Activated CD4-positive, alpha-beta T cell treated with anti-CD3 and anti-CD28 coated beads for 36 hours (primary cell): ENCODE measurements at regions not wholly inside any gene's neighbourhood (a gene's known extent, or its start where the extent isn't known, plus 50 kb on each side); places are given as distances from the start of the nearest gene placed in this dataset.
"Not testable (repeated sequence)": the region's sequence is repeated elsewhere in the genome, so short reads cannot be mapped to it uniquely, and the experiment has no call there.

ENCODE experiments used
- ATAC-seq: fragments of 200-7000 bp; cut with Tn5 transposase; one replicate; pipeline ENCODE4 v1.10.0; 2021; ENCODE audit warnings: mild to moderate bottlenecking, moderate library complexity
- CTCF ChIA-PET: fragments of 350-600 bp; sonication (Branson Sonifier 250); formaldehyde crosslinking; loops from one replicate; lab custom pipeline; 2021; ENCODE audit warnings: antibody characterized with exemption; lab: Charles Lee
- POLR2A ChIA-PET: fragments of 350-600 bp; sonication (Branson Sonifier 250); formaldehyde crosslinking; loops from one replicate; lab custom pipeline; 2021; ENCODE audit warnings: antibody characterized with exemption, inconsistent platforms; lab: Charles Lee
- DNase-seq: peaks from one replicate; pipeline ENCODE4 v3.0.0-alpha.2; 2020
- H3K27ac Mint-ChIP-seq: one replicate; pipeline ENCODE4 v1.8.0; 2021; ENCODE audit warnings: mixed read lengths
- H3K27me3 Mint-ChIP-seq: one replicate; pipeline ENCODE4 v1.8.0; 2021; ENCODE audit warnings: mixed read lengths
- H3K36me3 Mint-ChIP-seq: one replicate; pipeline ENCODE4 v1.8.0; 2021; ENCODE audit warnings: low read depth, mixed read lengths
- H3K4me1 Mint-ChIP-seq: one replicate; pipeline ENCODE4 v1.8.0; 2021; ENCODE audit warnings: mixed read lengths
- H3K4me3 Mint-ChIP-seq: one replicate; pipeline ENCODE4 v1.8.0; 2021; ENCODE audit warnings: mild to moderate bottlenecking, moderate library complexity, mixed read lengths
- H3K9me3 Mint-ChIP-seq: one replicate; pipeline ENCODE4 v1.8.0; 2021; ENCODE audit warnings: low read depth, mixed read lengths
- intact Hi-C, 2 experiments: fragments of 100-400 bp; cut with DNase I in 1 of 2; cut with micrococcal nuclease in 1 of 2; formaldehyde crosslinking; loops; one replicate each; pipeline versions ENCODE4 v1.14.2 to v1.15.1; 2022 to 2024; cut with DNase I, micrococcal nuclease

DNA sequence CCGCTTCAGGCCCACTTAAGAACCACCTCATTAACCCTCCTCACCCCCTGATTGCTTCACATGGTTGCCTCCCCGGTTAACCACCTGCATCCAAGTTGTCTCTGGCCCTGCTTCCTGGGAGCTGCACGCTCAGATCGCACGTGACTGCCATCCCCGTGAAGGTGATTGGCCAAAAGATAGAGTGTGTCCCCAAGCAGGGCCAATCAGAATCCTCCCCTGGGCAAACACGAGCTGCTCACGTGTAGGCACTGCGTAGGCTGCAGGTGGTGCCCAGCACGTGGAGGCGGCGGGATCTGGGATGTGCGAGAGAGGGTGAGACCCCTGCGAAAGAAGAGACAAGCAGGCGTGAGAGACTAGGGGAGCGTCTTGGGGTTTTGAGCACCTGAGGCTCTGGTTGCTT, 111.8 kb upstream of the CRHR1 start:
- Mint-ChIP-seq H3K36me3 (no peaks in the 10 kb centered on the region), H3K27ac (no peak overlapping the region), H3K27me3 (peaks cover 1% of the 10 kb centered on the region), H3K9me3 (no peaks in the 10 kb centered on the region), H3K4me3 (no peak overlapping the region), H3K4me1 (no peaks in the 10 kb centered on the region)
- POLR2A ChIA-PET: no interaction called here
- intact Hi-C loops: no loop called here
- CTCF ChIA-PET: no interaction called here
- no peak for DNase-seq
- ATAC-seq: no peak

DNA sequence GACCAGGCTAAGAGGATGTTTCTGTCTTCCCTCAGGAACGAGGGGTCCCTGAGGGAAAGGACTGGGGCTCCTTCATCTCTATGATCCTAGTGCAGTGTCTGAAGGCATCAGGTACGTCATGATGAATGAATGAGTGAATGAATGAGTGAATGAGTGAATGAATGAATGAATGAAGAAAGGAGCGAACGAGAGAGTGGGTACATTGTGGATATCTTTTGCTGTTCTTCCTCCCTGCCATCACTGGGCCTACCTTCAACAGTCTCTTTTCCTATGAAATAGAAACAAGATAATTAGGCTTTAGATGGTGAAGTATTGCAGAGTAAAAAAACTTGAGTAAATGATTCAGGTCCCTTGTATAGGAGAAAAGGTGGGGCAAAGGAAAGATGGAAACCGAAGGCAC, 111.3 kb upstream of the CRHR1 start:
- Mint-ChIP-seq H3K4me1 (no peaks in the 10 kb centered on the region), H3K27ac (no peak overlapping the region), H3K27me3 (peaks cover 1% of the 10 kb centered on the region), H3K36me3 (no peaks in the 10 kb centered on the region), H3K9me3 (no peaks in the 10 kb centered on the region), H3K4me3 (no peak overlapping the region)
- POLR2A ChIA-PET: no interaction called here
- CTCF ChIA-PET: interaction anchor here (0.6 kb wide), 1 partner anchor 110 kb away, joined by 3 read pairs; no protein-coding TSS in a partner anchor
- intact Hi-C loops: no loop called here
- no peak for ATAC-seq
- DNase-seq: no peak

DNA sequence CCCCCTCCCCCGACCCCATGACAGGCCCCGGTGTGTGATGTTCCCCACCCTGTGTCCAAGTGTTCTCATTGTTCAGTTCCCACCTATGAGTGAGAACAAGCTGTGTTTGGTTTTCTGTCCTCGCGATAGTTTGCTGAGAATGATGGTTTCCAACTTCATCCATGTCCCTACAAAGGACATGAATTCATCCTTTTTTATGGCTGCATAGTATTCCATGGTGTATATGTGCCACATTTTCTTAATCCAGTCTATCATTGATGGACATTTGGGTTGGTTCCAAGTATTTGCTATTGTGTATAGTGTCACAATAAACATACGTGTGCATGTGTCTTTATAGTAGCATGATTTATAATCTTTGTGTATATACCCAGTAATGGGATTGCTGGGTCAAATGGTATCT, 110.4 kb upstream of the CRHR1 start:
- POLR2A ChIA-PET: not testable (repeated sequence)

DNA sequence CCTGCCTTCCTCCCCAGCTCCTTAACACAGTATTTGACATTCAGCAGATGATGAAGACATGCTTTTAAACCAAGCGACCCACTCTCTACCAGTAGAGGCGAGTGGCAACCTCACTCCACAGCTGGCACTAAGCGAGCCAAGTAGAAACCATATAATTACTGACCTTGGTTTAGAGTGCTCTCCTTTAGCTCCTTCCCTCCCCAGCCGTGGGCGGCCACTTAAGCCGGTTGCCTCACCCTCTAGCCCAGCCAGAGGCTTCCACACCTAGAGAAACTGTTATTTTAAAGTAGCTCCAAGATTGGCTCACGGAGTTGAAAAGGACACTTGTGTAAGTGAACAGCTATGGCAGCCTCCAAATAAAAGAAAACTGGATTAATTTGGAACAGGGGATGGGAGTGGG, 109.1 kb upstream of the CRHR1 start:
- H3K9me3 Mint-ChIP-seq: no peaks in the 10 kb centered on the region
- H3K4me1 Mint-ChIP-seq: no peaks in the 10 kb centered on the region
- no peak overlapping the region for H3K27ac Mint-ChIP-seq
- POLR2A ChIA-PET: no interaction called here
- no peak overlapping the region for H3K4me3 Mint-ChIP-seq
- DNase-seq (no peak), ATAC-seq (no peak)
- CTCF ChIA-PET: interaction anchor here (0.9 kb wide), 1 partner anchor 177 kb away, joined by 3 read pairs; no protein-coding TSS in a partner anchor
- intact Hi-C loops: no loop called here
- peaks cover 1% of the 10 kb centered on the region for H3K27me3 Mint-ChIP-seq
- H3K36me3 Mint-ChIP-seq: no peaks in the 10 kb centered on the region

More for the DNA sequence above, 110.4 kb upstream of the CRHR1 start:
- H3K27ac Mint-ChIP-seq, H3K27me3 Mint-ChIP-seq, CTCF ChIA-PET, H3K36me3 Mint-ChIP-seq, H3K4me3 Mint-ChIP-seq, H3K4me1 Mint-ChIP-seq, H3K9me3 Mint-ChIP-seq, ATAC-seq, intact Hi-C loops, DNase-seq: not testable (repeated sequence)

DNA sequence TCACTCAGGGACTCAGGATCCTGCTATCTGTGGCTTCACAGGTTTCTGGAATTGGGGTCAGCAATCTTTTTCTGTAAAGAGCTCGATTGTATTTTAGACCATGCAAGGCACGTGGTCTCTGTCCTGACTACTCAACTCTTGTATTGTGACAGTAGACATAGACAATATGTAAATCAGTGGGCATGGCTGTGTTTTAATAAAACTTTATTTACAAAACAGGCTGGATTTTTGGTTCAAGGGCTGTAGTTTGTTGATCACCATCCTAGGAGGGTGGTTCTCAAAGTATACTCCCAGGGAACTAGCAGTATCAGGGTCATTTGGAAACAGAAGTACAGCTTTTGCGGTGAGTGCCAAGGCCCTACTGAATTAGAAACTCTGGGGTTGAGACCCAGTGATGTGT, 108.2 kb upstream of the CRHR1 start:
- intact Hi-C loops: no loop called here

DNA sequence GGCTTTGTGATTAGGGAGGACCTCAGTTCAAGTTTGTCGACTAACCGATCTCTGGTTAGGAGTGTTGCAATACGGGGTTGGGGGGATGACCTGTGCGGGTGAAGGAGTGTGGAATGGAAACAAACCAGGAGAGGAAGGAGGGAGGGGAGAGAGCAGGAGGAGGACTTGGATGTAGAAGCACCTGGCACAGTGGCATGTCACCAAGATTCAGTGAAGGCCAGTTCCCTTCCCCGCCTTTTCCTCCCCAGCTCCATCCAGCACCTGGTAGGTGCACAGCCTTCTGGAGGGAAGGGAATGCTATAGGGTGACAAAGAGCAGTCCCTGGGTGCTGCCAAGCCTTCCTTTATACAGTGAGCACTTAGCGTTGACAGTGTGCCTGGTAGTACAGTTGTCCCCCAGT, 107.4 kb upstream of the CRHR1 start:
- ATAC-seq: no peak
- no peak for DNase-seq
- CTCF ChIA-PET: interaction anchor here (0.7 kb wide), 2 partner anchors 77 to 399 kb away, joined by 3 read pairs; no protein-coding TSS in a partner anchor
- intact Hi-C loops: no loop called here
- Mint-ChIP-seq H3K36me3 (no peaks in the 10 kb centered on the region), H3K27me3 (peaks cover 3% of the 10 kb centered on the region), H3K4me1 (no peaks in the 10 kb centered on the region), H3K27ac (no peak overlapping the region), H3K4me3 (no peak overlapping the region), H3K9me3 (no peaks in the 10 kb centered on the region)
- POLR2A ChIA-PET: no interaction called here

More for the DNA sequence above, 108.2 kb upstream of the CRHR1 start:
- Mint-ChIP-seq H3K4me1 (no peaks in the 10 kb centered on the region), H3K4me3 (no peak overlapping the region), H3K9me3 (no peaks in the 10 kb centered on the region), H3K36me3 (no peaks in the 10 kb centered on the region), H3K27me3 (peaks cover 3% of the 10 kb centered on the region), H3K27ac (no peak overlapping the region)
- ChIA-PET CTCF (interaction anchor here (0.7 kb wide), 1 partner anchor 78 kb away, joined by 3 read pairs; no protein-coding TSS in a partner anchor), POLR2A (no interaction called here)
- ATAC-seq (no peak), DNase-seq (no peak)

DNA sequence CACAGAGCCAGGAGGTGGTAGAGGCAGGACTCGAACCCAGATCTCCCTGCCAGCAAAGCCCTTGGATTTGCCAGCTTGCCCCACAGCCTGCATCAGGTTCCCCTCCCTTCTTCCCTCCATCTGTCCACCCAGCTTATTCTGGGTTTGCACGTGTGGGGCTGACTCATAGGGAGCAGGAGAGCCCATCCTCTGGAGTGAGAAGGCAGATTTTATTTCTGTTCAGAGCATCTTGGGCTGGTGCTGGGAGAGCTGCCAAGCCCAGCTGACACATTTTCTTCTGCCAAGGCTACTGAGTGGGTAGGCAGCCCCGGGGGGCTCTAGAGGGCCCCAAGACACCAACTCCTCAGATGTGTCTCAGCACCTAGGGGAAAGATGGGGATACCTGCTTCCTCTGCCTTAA, 106.3 kb upstream of the CRHR1 start:
- CTCF ChIA-PET: no interaction called here

DNA sequence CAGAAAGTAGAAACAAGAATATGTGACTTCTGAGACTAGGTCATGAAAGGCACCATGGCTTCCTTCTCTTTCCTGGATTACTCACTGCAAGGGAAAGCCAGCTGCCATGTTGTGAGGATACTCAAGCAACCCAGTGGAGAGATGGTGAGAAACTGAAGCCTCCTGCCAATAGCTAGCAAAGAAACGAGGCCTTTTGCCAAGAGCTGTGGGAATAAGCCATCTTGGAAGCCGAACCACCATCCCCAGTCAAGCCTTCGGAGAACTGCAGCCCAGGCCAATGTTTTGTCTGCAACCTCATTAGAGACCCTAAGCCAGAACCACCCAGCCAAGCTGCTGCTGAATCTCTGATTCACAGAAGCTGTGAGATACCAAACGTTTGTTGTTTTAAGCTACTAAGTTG, 104.7 kb upstream of the CRHR1 start:
- Mint-ChIP-seq H3K27me3 (peaks cover 8% of the 10 kb centered on the region), H3K36me3 (no peaks in the 10 kb centered on the region), H3K4me3 (no peak overlapping the region), H3K9me3 (no peaks in the 10 kb centered on the region), H3K27ac (no peak overlapping the region), H3K4me1 (no peaks in the 10 kb centered on the region)
- ATAC-seq: no peak
- CTCF ChIA-PET: interaction anchor here (0.7 kb wide), 1 partner anchor 88 kb away, joined by 3 read pairs; no protein-coding TSS in a partner anchor
- POLR2A ChIA-PET: no interaction called here
- DNase-seq: no peak
- intact Hi-C loops: no loop called here

More for the DNA sequence above, 106.3 kb upstream of the CRHR1 start:
- Mint-ChIP-seq H3K4me1 (no peaks in the 10 kb centered on the region), H3K27ac (no peak overlapping the region), H3K4me3 (no peak overlapping the region), H3K36me3 (no peaks in the 10 kb centered on the region), H3K27me3 (peaks cover 8% of the 10 kb centered on the region), H3K9me3 (no peaks in the 10 kb centered on the region)
- DNase-seq: no peak
- no peak for ATAC-seq
- intact Hi-C loops: no loop called here
- POLR2A ChIA-PET: no interaction called here

DNA sequence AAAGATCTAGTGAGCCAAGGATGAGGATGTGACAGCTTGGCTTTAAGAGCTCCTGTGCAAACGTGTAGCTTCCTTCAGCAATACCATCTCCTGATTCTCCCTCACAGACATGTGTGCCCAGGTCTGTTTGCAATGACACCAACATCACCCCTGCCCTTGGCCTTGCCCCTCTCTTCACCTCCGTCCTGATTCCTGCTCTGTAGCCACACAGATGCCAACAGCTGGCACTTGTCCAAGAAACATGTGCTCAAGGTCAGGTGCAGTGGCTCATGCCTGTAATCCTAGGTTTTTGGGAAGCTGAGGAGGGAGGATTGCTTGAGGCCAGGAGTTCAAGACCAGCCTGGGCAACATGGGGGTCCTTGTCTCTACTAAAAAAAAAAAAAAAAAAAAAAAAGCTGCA, 103.8 kb upstream of the CRHR1 start:
- no peak for DNase-seq
- Mint-ChIP-seq H3K4me1 (no peaks in the 10 kb centered on the region), H3K27ac (no peak overlapping the region), H3K4me3 (no peak overlapping the region), H3K9me3 (no peaks in the 10 kb centered on the region), H3K27me3 (peaks cover 8% of the 10 kb centered on the region), H3K36me3 (no peaks in the 10 kb centered on the region)
- ChIA-PET CTCF (interaction anchor here (0.7 kb wide), 2 partner anchors 87 to 151 kb away, joined by 3 read pairs; no protein-coding TSS in a partner anchor), POLR2A (no interaction called here)
- intact Hi-C loops: no loop called here
- no peak for ATAC-seq

DNA sequence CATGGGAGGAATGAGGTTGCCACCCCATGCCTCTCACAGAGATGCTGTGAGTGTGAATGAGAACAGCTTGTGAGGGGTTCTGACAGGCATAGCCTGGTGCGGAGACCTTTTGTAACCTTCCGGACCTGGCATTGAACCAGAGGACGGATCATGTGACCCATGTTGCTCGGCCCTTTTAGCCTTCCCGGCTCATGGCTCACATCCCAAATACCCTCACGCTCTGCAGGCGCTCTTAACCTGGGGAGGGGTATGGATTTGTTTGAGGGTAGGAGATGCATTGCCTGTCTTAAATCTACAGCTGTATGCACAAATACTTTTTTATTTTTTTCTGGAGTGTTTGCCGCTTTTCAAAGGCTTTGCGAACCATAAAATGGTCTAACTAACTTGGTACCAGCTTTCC, 102.4 kb upstream of the CRHR1 start:
- CTCF ChIA-PET: no interaction called here
- ATAC-seq (no peak), DNase-seq (no peak)
- Mint-ChIP-seq H3K27ac (no peak overlapping the region), H3K4me3 (no peak overlapping the region), H3K4me1 (no peaks in the 10 kb centered on the region), H3K36me3 (no peaks in the 10 kb centered on the region), H3K27me3 (peaks cover 8% of the 10 kb centered on the region), H3K9me3 (no peaks in the 10 kb centered on the region)
- POLR2A ChIA-PET: interaction anchor here (0.5 kb wide), 1 partner anchor 8 kb away, joined by 6 read pairs; no protein-coding TSS in a partner anchor
- intact Hi-C loops: no loop called here

DNA sequence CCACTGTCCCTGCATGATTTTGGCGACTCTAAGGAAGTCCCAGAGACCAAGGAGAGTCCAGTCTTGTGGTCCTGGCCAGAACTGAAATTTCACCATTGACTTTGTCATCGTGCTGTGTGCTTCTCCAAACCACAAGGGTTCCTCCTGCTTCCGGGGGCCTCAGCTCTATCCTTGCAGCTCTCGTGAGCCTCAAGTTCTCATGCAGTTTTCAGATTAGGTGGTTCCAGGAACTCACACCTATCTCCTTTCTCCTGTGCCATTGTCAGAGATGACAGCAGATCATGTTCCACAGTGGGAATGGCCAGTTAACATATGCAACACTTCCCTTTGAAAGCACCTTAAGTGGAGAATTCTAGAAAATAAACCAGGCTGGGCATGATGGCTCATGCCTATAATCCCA, 97.9 kb upstream of the CRHR1 start:
- H3K36me3 Mint-ChIP-seq: no peaks in the 10 kb centered on the region
- peaks cover 22% of the 10 kb centered on the region for H3K27me3 Mint-ChIP-seq
- no peak for DNase-seq
- ChIA-PET POLR2A (no interaction called here), CTCF (interaction anchor here (0.6 kb wide), 1 partner anchor 13 kb away, joined by 3 read pairs; no protein-coding TSS in a partner anchor)
- no peak overlapping the region for H3K4me3 Mint-ChIP-seq
- no peaks in the 10 kb centered on the region for H3K9me3 Mint-ChIP-seq
- intact Hi-C loops: no loop called here
- no peaks in the 10 kb centered on the region for H3K4me1 Mint-ChIP-seq
- ATAC-seq: no peak
- no peak overlapping the region for H3K27ac Mint-ChIP-seq

DNA sequence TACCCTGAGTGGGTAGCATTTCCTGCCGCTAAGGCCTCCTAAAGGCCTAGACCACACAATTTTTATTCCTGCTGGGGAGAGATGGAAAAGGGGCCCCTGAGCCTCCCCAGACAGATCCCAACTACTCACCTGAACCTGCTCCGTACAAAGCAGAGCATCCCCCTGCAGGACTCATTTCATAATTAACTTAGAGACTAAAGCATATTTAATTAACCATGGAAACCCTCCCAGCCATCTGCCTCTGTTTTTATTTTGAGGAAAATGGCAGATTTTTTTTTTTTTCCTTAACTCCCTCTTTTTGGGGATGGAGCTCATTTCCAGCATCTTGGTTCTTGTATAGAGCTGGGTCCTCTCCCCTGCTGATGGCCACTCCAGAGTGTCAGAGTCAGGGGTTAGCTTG, 96.5 kb upstream of the CRHR1 start:
- H3K9me3 Mint-ChIP-seq: no peaks in the 10 kb centered on the region
- DNase-seq (no peak), ATAC-seq (no peak)
- ChIA-PET CTCF (interaction anchor here (0.5 kb wide), 1 partner anchor 253 kb away, joined by 3 read pairs; no protein-coding TSS in a partner anchor), POLR2A (no interaction called here)
- H3K36me3 Mint-ChIP-seq: no peaks in the 10 kb centered on the region
- H3K4me1 Mint-ChIP-seq: no peaks in the 10 kb centered on the region
- H3K4me3 Mint-ChIP-seq: no peak overlapping the region
- intact Hi-C loops: no loop called here
- H3K27ac Mint-ChIP-seq: no peak overlapping the region
- H3K27me3 Mint-ChIP-seq: peaks cover 20% of the 10 kb centered on the region
